Activated CD8-positive, alpha-beta memory T cell treated with anti-CD3 and anti-CD28 coated beads for 24 hours (primary cell): ENCODE measurements at regions not wholly inside any gene's neighbourhood (a gene's known extent, or its start where the extent isn't known, plus 50 kb on each side); places are given as distances from the start of the nearest gene placed in this dataset.

Experiments used
- DNase-seq: peaks from one replicate; pipeline ENCODE4 v3.0.0-alpha.2; 2020

- no peak for DNase-seq
Measured at GRCh38 chr3:177545964-177546363, 348.7 kb upstream of the TBL1XR1 start.

DNA sequence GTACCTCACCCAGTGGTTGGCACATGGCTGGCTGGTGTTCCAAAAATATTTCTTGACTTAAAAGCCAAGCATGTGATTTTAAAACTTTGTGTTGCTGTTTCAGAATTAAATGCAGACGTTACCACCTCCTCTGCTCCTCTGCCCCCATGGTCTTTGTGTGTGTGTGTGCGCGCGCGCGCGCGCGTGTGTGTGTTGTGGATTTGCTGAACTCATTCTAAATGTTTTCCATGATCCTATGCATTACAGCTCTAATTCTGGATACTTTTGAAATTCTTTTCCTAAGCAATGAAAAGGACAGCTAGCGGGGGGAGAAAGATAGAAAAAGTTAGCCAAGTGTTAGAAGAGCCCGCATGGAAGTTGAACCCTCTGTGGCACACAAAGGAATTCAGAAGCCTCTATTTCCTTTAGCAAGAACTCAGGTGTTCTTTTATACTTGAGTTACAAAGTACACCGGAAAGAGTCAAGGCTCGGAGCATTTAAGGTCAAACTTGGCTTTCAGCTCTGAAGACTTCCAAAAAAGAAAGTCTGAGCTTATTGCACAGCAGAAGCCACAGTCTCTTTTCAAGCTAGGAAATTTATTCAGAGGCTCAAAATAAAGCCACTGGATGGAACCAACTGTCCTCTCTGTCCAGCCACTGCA, 350.5 kb upstream of the TBL1XR1 start:
- no peak for DNase-seq

DNA sequence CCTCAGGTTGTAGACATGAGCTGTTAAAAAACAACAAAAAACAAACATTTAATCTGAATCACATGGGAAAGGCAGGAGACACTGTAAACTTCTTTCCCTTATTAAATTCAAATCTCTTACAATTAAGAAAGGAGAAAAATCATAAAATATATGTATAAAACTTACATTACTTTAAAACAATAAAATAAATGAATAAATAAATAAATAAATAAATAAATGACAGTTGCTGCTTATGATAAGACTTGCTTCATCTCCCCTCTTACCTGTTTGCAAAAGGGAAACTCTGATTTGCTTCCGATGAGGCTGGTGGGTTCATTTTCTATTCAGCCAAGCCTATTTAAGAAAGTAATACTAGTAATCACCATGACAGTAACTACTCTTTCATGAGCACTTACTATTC, 353.4 kb upstream of the TBL1XR1 start:
- DNase-seq = no peak

GRCh38 chr3:177551431-177551836, 354.2 kb upstream of the TBL1XR1 start:
- DNase-seq = no peak

DNA sequence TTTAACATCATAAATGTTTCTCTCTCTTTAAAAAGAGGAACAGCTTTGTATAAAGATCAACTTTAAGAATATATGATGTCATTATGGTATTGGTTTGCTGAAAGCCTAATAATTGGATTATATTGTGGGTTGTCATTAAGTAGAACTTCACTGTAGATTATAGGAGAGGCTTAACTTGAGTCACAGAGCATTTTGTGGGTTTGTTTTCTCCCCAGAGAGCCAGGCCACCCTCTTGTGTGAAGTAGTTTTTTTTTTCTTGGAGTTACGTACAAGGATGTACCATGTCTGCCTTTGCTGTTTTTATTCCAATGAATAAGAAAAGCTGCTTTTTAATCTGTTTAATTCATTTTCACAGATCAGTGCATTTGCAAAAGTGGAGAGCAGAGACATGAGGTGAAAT, 354.8 kb upstream of the TBL1XR1 start:
- no peak for DNase-seq

DNA sequence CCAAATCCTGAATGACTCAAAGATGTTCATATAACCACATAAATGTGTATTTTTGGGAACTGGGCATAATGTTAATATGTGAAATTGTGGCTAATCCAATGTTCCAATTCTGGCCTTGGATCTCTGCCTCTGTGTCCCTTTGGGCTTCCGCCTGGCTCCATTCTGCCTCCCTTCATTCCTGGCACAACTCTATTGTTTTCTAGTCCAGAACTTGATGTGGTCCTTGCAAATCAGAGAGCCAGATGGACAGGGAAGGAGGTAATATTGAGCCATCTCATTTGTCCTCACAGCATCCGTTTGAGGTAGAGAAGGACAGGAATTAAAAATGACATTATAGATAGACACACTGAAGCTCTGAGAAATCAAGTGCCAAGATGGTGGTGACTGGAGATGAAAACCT, 355.7 kb upstream of the TBL1XR1 start:
- no peak for DNase-seq

GRCh38 chr3:177553579-177553978, 356.3 kb upstream of the TBL1XR1 start:
- no peak for DNase-seq

DNA sequence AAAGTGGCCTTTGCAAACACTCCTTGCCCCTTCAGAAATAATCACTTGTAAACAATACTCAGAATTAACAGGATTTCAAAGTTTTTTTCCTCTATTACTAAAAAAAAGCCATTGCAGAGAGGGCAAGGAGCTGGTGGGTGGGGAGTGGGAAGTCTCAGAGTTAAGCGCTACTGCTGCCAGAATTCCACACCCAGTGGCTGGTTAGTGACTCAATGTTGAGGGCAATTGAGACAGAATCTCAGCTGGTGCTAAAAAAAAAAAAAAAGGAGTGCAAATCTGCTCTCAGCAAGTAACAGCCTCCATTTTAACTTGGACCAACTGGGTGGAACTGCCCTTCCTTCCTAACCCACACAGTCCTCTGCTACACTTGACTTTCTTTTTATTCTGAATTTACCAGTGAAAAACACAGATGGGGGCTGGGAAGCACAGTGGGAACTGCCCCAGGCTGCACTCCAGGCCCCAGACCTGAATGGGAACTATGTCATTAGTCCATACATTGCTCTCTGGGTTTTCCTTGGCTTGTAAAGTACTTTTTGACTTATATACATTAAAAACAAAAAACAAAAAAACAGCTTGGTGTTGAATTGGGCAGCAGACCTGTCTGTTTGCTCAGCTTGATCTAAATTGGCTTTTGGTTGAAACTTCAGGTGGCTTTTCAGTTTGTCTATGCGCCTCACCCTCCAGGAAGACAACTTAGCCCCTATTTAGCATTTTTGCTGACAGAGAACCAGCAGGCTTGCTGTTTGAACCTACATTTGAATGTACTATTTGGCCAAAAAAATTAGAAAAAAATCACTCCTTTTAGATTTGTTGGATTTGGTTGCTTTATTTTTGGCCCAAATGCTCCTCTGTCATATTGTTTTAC, 357.8 kb upstream of the TBL1XR1 start:
- no peak for DNase-seq

- no peak for DNase-seq
Measured at GRCh38 chr3:177557548-177557947, 360.3 kb upstream of the TBL1XR1 start.

DNA sequence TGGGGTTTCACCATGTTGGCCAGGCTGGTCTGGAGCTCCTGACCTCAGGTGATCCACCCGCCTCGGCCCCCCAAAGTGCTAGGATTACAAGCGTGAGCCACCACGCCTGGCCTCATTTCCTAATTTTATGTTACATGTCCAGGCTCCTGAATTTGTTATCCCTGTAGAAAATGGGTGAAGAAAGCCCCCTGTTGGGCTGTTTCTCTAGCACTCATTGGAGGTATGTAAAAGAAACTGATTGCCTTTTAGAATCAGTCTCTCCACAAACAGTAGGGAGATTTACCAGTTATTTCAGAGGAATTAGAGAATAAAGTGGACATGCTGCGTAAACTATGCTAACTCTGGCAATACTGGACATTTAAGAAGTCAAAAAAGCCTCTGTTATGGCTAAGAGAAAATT, 364.1 kb upstream of the TBL1XR1 start:
- no peak for DNase-seq

- no peak for DNase-seq
Measured at GRCh38 chr3:177561769-177562392, 364.6 kb upstream of the TBL1XR1 start.

- DNase-seq = no peak
Measured at GRCh38 chr3:177563243-177563780, 366.0 kb upstream of the TBL1XR1 start.

- DNase-seq = no peak
Measured at GRCh38 chr3:177563792-177564191, 366.5 kb upstream of the TBL1XR1 start.

GRCh38 chr3:177565981-177566380, 368.7 kb upstream of the TBL1XR1 start:
- no peak for DNase-seq

GRCh38 chr3:177567833-177568232, 370.6 kb upstream of the TBL1XR1 start:
- no peak for DNase-seq

DNA sequence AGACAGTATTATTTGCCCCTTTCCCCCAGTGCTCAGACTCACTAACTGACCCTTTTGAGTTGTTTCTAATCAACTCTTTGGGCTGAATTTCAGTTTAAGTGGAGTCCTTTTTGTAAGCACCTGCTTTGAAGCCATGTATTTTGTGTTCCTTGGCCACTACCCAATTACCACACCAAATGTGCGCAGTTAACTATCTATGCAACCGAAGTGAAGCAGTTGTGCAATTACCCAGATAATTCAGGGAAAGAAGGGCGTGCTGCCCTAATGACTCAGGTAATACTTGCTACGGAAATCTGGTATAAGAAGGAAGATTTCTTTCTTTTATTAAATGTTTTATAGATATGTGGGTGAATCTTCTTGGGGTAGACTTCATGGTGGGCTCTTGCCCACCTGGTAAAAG, 371.9 kb upstream of the TBL1XR1 start:
- no peak for DNase-seq

GRCh38 chr3:177569875-177570657, 372.8 kb upstream of the TBL1XR1 start:
- no peak for DNase-seq

DNA sequence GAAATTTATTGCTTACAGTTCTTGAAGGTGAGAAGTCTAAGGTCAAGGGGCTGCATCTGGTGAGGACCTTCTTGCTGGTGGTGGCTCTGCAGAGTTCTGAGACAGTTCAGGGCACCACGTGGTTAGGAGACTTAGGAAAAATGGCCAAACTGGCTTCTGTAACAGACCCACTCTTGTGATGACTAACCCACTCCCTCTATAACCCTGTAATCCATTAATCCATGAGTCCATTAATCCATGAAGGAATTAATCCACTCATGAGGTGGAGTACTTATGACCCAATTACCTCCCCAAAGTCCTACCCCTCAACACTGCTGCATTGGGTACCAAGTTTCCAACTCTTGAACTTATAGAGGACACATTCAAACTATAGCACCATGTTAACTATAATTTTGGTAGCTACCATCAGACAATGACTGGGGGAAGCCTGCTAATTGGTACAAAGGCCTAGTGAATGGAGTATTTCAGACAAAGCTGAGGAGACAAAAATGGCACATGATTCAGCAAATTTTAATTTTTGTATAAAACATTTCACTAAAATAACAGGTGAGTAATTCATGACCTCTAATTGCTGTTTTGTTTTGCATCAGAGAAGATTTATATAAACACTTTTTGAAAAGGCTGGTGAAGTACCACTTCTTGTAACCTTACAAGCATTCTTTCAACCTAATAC, 374.1 kb upstream of the TBL1XR1 start:
- DNase-seq = no peak

- no peak for DNase-seq
Measured at GRCh38 chr3:177571944-177572315, 374.6 kb upstream of the TBL1XR1 start.

- no peak for DNase-seq
Measured at GRCh38 chr3:177574222-177574856, 377.1 kb upstream of the TBL1XR1 start.

DNA sequence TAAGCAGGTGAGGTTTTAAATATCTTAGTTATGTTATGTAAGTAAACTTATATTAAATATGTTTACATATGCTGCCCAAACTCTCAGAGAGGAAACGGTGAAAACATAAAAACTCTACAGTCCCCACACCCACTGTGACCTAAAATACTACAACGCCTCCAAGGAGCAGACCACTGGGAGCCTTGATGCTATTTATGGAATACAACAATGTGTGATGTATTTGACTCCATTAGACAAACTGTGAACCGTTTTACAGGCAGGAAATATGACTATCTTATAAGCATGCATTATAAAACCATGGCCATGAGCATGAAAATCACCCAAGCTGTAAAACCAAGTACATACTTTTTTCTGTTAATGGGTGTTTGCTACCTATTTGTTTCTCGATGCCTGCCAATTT, 379.5 kb upstream of the TBL1XR1 start:
- DNase-seq = no peak

- no peak for DNase-seq
Measured at GRCh38 chr3:177578488-177578887, 381.2 kb upstream of the TBL1XR1 start.
